Thyroid gland (tissue), 4 donors: ENCODE measurements at regions not wholly inside any gene's neighbourhood (a gene's known extent, or its start where the extent isn't known, plus 50 kb on each side); places are given as distances from the start of the nearest gene placed in this dataset.

Experiments used
- CTCF ChIP-seq, 6 experiments: fragments of 200-600 bp in 3 of 6; fragments of 450-650 bp in 3 of 6; sonication (generic) in 3 of 6; IDR thresholded peaks; one replicate each; pipeline ENCODE4 v1.5.1; 2016 to 2019; ENCODE audit warnings: antibody characterized with exemption in 6 of 6, mild to moderate bottlenecking in 2 of 6, inconsistent platforms in 1 of 6, moderate library complexity in 1 of 6
- POLR2A ChIP-seq, 2 donors: fragments of 450-650 bp; IDR thresholded peaks; one replicate each; pipeline ENCODE4 v1.6.1; 2017; ENCODE audit warnings: antibody characterized with exemption in 2 of 2, mild to moderate bottlenecking in 2 of 2, moderate library complexity in 1 of 2

GRCh38 chr2:21501376-21502027, 377.7 kb downstream of the TDRD15 start:
- TF ChIP-seq CTCF (IDR thresholded peaks at IDR 0.05), result no peak
- TF ChIP-seq POLR2A (IDR thresholded peaks at IDR 0.05), result no peak
